ENCODE measurements at regions not wholly inside any gene's neighbourhood (a gene's known extent, or its start where the extent isn't known, plus 50 kb on each side); places are given as distances from the start of the nearest gene placed in this dataset.

GRCh38 chr12:24109381-24110039 is 160.0 kb upstream of the SOX5 start:
- TF ChIP-seq CTCF (IDR thresholded peaks at IDR 0.05; ENCODE audit: low read depth, low read length) (peak; percentile 63), EZH2phosphoT487 (IDR thresholded peaks at IDR 0.05; ENCODE audit: low read depth) (no peak)

Measured in OCI-LY3 (cell line).